ENCODE measurements at regions not wholly inside any gene's neighbourhood (a gene's known extent, or its start where the extent isn't known, plus 50 kb on each side); places are given as distances from the start of the nearest gene placed in this dataset.

DNA sequence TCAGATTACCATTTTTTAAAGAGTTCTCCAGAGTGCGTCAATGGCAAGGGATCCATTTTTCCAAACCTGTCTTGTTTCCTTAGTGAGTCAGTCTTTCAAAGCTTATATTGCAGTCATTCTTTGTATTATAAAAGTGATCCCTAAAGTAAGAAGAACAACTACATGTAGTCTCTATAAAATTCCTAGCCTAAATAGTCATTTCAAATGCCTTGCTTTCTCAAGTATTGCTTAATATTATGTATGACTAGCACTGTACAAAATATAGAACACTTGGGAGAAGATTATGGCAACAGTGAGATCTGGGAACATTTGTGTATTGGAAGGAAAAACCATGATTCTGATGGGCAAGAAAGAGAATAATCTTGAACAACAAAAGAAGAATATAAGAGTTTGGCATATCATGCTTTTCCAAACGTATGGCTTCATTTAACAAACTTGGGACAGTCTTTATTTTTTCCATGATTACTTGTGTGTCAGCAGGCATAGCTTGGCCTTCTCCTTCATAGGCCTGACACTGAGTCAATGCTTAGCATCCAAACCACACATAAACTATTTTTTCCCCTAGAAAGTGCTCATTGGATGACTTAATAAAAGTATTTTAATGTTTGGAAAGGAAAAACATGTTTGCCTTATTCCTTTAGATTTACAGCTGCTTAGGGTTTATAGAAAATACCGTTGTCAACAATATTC, 547.4 kb downstream of the LTN1 start:
- intact Hi-C loops (cut with micrococcal nuclease): no loop called here
- Mint-ChIP-seq H3K4me3 (ENCODE audit: low read depth) (no peak overlapping the region), H3K36me3 (ENCODE audit: low read depth) (no peaks in the 10 kb centered on the region), H3K9me3 (no peaks in the 10 kb centered on the region), H3K27me3 (ENCODE audit: low read depth) (no peaks in the 10 kb centered on the region), H3K27ac (no peak overlapping the region), H3K4me1 (ENCODE audit: low read depth) (peaks cover 2% of the 10 kb centered on the region)
- no peak for DNase-seq (ENCODE audit: low spot score)

GRCh38 chr21:28444557-28444956, 548.1 kb downstream of the LTN1 start:
- H3K27ac Mint-ChIP-seq: no peak overlapping the region
- no peak for DNase-seq (ENCODE audit: low spot score)
- peaks cover 2% of the 10 kb centered on the region for H3K4me1 Mint-ChIP-seq (ENCODE audit: low read depth)
- intact Hi-C loops (cut with micrococcal nuclease): no loop called here
- H3K36me3 Mint-ChIP-seq (ENCODE audit: low read depth): no peaks in the 10 kb centered on the region
- H3K4me3 Mint-ChIP-seq (ENCODE audit: low read depth): no peak overlapping the region
- no peaks in the 10 kb centered on the region for H3K27me3 Mint-ChIP-seq (ENCODE audit: low read depth)
- H3K9me3 Mint-ChIP-seq: no peaks in the 10 kb centered on the region

- Mint-ChIP-seq H3K9me3 (no peaks in the 10 kb centered on the region), H3K36me3 (ENCODE audit: low read depth) (no peaks in the 10 kb centered on the region), H3K4me3 (ENCODE audit: low read depth) (no peak overlapping the region), H3K4me1 (ENCODE audit: low read depth) (peaks cover 2% of the 10 kb centered on the region), H3K27ac (no peak overlapping the region), H3K27me3 (ENCODE audit: low read depth) (no peaks in the 10 kb centered on the region)
- no peak for DNase-seq (ENCODE audit: low spot score)
- intact Hi-C loops (cut with micrococcal nuclease): no loop called here
Observed at GRCh38 chr21:28444111-28444510, 548.6 kb downstream of the LTN1 start.

- Mint-ChIP-seq H3K9me3 (no peaks in the 10 kb centered on the region), H3K36me3 (ENCODE audit: low read depth) (no peaks in the 10 kb centered on the region), H3K4me1 (ENCODE audit: low read depth) (peaks cover 2% of the 10 kb centered on the region), H3K27ac (no peak overlapping the region), H3K27me3 (ENCODE audit: low read depth) (no peaks in the 10 kb centered on the region), H3K4me3 (ENCODE audit: low read depth) (no peak overlapping the region)
- no peak for DNase-seq (ENCODE audit: low spot score)
- intact Hi-C loops (cut with micrococcal nuclease): no loop called here
Observed at GRCh38 chr21:28442624-28443023, 550.1 kb downstream of the LTN1 start.

GRCh38 chr21:28442085-28442484, 550.6 kb downstream of the LTN1 start:
- intact Hi-C loops (cut with micrococcal nuclease): no loop called here
- Mint-ChIP-seq H3K27ac (no peak overlapping the region), H3K27me3 (ENCODE audit: low read depth) (no peaks in the 10 kb centered on the region), H3K4me3 (ENCODE audit: low read depth) (no peak overlapping the region), H3K9me3 (no peaks in the 10 kb centered on the region), H3K4me1 (ENCODE audit: low read depth) (peaks cover 2% of the 10 kb centered on the region), H3K36me3 (ENCODE audit: low read depth) (no peaks in the 10 kb centered on the region)
- DNase-seq (ENCODE audit: low spot score): no peak

GRCh38 chr21:28439788-28440187, 552.9 kb downstream of the LTN1 start:
- Mint-ChIP-seq H3K27me3 (ENCODE audit: low read depth) (no peaks in the 10 kb centered on the region), H3K27ac (no peak overlapping the region), H3K36me3 (ENCODE audit: low read depth) (no peaks in the 10 kb centered on the region), H3K4me1 (ENCODE audit: low read depth) (peaks cover 2% of the 10 kb centered on the region), H3K4me3 (ENCODE audit: low read depth) (no peak overlapping the region), H3K9me3 (no peaks in the 10 kb centered on the region)
- no peak for DNase-seq (ENCODE audit: low spot score)
- intact Hi-C loops (cut with micrococcal nuclease): no loop called here

DNA sequence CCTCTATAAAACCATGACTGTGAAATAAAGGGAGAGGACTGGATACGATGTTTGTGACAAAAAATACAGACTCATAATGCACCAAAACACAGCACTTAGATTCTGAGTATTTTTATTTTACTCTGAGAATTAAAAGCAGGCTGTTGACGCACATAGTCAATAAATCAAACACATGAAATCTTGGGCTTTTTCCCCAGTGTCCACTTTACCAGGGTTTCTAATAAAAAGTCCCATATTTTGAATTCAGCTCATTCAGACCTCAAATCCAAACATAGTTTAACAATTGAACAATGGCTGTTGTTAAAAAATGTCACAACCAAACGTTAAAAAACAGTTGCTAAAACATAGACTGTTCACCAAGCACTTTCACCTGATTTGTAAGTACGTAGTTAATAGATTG, 553.4 kb downstream of the LTN1 start:
- no peak for DNase-seq (ENCODE audit: low spot score)
- no peak overlapping the region for H3K4me3 Mint-ChIP-seq (ENCODE audit: low read depth)
- no peaks in the 10 kb centered on the region for H3K9me3 Mint-ChIP-seq
- intact Hi-C loops (cut with micrococcal nuclease): no loop called here
- no peak overlapping the region for H3K27ac Mint-ChIP-seq
- no peaks in the 10 kb centered on the region for H3K27me3 Mint-ChIP-seq (ENCODE audit: low read depth)
- no peaks in the 10 kb centered on the region for H3K36me3 Mint-ChIP-seq (ENCODE audit: low read depth)
- H3K4me1 Mint-ChIP-seq (ENCODE audit: low read depth): peaks cover 2% of the 10 kb centered on the region

DNA sequence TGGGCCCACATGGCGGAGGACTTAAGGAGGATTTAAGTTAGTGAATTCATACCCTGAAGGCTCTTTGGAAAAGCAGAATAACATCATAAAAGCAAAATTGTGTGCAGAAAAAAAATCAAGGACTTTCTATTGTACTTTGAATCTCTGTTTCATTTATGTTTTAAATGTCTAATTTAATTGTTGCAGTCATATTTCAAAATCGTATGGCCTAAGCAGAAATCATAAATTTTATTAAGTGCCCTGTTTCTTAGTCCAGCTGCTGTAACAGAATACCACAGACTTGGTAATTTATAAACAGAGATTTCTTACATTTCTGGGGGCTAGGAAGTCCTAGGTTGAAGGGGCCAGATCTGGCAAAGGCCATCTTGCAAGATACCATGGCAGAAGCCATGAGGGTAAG, 555.6 kb downstream of the LTN1 start:
- Mint-ChIP-seq H3K9me3 (no peaks in the 10 kb centered on the region), H3K4me3 (ENCODE audit: low read depth) (no peak overlapping the region), H3K27me3 (ENCODE audit: low read depth) (no peaks in the 10 kb centered on the region), H3K36me3 (ENCODE audit: low read depth) (no peaks in the 10 kb centered on the region), H3K27ac (no peak overlapping the region), H3K4me1 (ENCODE audit: low read depth) (no peaks in the 10 kb centered on the region)
- DNase-seq (ENCODE audit: low spot score): no peak
- intact Hi-C loops (cut with micrococcal nuclease): no loop called here

- Mint-ChIP-seq H3K4me3 (ENCODE audit: low read depth) (no peak overlapping the region), H3K27me3 (ENCODE audit: low read depth) (no peaks in the 10 kb centered on the region), H3K9me3 (no peaks in the 10 kb centered on the region), H3K4me1 (ENCODE audit: low read depth) (no peaks in the 10 kb centered on the region), H3K36me3 (ENCODE audit: low read depth) (no peaks in the 10 kb centered on the region), H3K27ac (no peak overlapping the region)
- no peak for DNase-seq (ENCODE audit: low spot score)
- intact Hi-C loops (cut with micrococcal nuclease): no loop called here
Observed at GRCh38 chr21:28436286-28436932, 556.3 kb downstream of the LTN1 start.

DNA sequence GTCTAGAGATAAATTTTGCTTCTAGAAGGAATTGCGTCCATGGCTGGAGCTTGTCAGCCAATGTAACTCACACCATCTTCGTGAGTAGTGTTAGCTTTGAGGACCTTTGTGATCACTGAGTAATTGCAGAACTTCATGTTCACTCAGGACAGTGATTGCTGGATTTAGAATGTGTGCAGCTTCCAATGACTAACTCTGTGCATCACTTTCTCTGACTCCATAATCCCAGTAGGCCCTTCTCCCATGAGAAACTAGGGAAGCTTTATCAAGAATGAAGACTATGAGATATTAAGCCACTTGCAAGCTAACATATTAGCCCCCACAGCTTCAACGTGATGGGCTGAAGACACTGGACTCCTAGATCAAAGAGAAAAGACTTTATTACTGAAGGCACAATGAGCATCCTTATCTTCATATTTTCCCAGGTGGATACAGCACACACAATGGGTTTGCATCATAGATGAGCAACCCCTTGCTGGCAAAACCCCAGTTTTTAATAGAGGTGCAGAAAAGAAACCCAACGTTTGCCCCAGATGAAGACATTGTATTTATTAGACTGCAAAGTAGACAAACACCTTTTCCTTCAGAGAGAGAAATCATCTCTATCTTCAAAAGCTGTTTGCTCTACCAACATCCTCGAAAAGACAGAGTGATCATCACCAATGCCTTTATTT, 561.0 kb downstream of the LTN1 start:
- Mint-ChIP-seq H3K9me3 (no peaks in the 10 kb centered on the region), H3K27me3 (ENCODE audit: low read depth) (no peaks in the 10 kb centered on the region), H3K36me3 (ENCODE audit: low read depth) (no peaks in the 10 kb centered on the region), H3K4me3 (ENCODE audit: low read depth) (no peak overlapping the region), H3K4me1 (ENCODE audit: low read depth) (no peaks in the 10 kb centered on the region), H3K27ac (no peak overlapping the region)
- intact Hi-C loops (cut with micrococcal nuclease): no loop called here
- no peak for DNase-seq (ENCODE audit: low spot score)

DNA sequence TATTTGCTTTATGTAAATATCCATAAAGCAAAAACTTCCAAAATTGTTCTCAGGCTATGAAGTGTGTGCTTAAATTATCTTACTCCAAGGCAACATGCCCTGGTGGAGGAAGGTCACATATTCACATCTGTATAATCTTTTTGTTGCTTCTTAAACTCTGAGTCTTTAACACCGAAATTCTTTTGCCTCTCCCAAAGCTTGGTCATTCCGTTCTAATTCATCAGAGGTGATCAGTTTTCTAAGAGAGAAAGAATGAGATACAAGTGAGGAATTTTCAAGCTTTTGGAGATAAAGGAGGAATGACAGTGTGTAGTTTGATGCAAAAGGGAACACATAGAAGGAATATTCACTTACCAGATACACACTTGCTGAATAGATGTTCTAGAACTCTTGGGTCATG, 561.7 kb downstream of the LTN1 start:
- no peak overlapping the region for H3K4me3 Mint-ChIP-seq (ENCODE audit: low read depth)
- no peak overlapping the region for H3K27ac Mint-ChIP-seq
- no peak for DNase-seq (ENCODE audit: low spot score)
- no peaks in the 10 kb centered on the region for H3K4me1 Mint-ChIP-seq (ENCODE audit: low read depth)
- intact Hi-C loops (cut with micrococcal nuclease): no loop called here
- no peaks in the 10 kb centered on the region for H3K27me3 Mint-ChIP-seq (ENCODE audit: low read depth)
- H3K9me3 Mint-ChIP-seq: no peaks in the 10 kb centered on the region
- no peaks in the 10 kb centered on the region for H3K36me3 Mint-ChIP-seq (ENCODE audit: low read depth)

DNA sequence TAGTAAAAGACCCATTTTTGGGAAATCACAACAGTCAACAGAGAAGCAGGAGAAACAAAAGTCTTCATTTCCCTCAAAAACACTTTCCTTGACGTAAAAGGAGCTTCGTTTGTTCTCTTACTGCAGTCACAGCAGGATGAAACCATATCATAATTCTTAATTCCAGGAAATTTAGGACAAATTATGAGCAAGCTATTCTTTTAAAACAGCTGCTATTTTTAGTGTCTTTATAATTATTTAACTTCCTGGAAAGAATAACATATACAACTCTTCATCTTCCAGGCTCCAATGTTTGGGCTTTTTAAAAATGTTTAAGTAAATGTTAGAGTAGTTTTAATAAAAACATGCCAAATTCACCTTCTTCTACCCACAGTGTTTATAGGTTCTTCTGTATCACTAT, 563.5 kb downstream of the LTN1 start:
- intact Hi-C loops (cut with micrococcal nuclease): no loop called here
- no peaks in the 10 kb centered on the region for H3K36me3 Mint-ChIP-seq (ENCODE audit: low read depth)
- H3K4me3 Mint-ChIP-seq (ENCODE audit: low read depth): no peak overlapping the region
- H3K4me1 Mint-ChIP-seq (ENCODE audit: low read depth): no peaks in the 10 kb centered on the region
- H3K9me3 Mint-ChIP-seq: no peaks in the 10 kb centered on the region
- DNase-seq (ENCODE audit: low spot score): no peak
- no peaks in the 10 kb centered on the region for H3K27me3 Mint-ChIP-seq (ENCODE audit: low read depth)
- H3K27ac Mint-ChIP-seq: no peak overlapping the region

GRCh38 chr21:28427394-28428022, 565.2 kb downstream of the LTN1 start:
- intact Hi-C loops (cut with micrococcal nuclease): no loop called here
- Mint-ChIP-seq H3K27me3 (ENCODE audit: low read depth) (no peaks in the 10 kb centered on the region), H3K36me3 (ENCODE audit: low read depth) (no peaks in the 10 kb centered on the region), H3K27ac (no peak overlapping the region), H3K4me3 (ENCODE audit: low read depth) (no peak overlapping the region), H3K9me3 (no peaks in the 10 kb centered on the region), H3K4me1 (ENCODE audit: low read depth) (no peaks in the 10 kb centered on the region)
- no peak for DNase-seq (ENCODE audit: low spot score)
